ENCODE measurements at regions not wholly inside any gene's neighbourhood (a gene's known extent, or its start where the extent isn't known, plus 50 kb on each side); places are given as distances from the start of the nearest gene placed in this dataset.

DNA sequence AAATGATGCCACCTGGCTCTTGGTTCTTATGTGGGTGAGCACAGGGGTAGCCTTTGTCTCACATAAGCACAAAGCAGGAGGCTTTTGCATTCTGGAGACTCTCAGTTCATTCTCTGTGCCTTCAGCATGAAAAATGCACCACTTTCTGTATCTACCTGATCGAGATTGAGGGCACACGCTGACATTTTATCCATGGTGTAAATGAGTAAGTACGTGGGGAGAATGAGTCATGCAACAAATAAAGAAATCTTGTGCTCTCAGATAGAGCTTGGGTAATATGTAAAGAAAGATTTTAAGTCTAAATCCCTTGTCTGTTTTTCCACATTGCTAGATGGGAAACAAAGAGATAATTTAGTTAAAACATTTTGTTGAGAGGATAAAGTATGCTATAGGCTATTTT, 607.2 kb upstream of the WWC1 start:
- no peaks in the 10 kb centered on the region for H3K9me3 ChIP-seq (ENCODE audit: control insufficient read depth in 2 of 3, low read length in 3 of 3)
- POLR2A ChIA-PET: no interaction called here

DNA sequence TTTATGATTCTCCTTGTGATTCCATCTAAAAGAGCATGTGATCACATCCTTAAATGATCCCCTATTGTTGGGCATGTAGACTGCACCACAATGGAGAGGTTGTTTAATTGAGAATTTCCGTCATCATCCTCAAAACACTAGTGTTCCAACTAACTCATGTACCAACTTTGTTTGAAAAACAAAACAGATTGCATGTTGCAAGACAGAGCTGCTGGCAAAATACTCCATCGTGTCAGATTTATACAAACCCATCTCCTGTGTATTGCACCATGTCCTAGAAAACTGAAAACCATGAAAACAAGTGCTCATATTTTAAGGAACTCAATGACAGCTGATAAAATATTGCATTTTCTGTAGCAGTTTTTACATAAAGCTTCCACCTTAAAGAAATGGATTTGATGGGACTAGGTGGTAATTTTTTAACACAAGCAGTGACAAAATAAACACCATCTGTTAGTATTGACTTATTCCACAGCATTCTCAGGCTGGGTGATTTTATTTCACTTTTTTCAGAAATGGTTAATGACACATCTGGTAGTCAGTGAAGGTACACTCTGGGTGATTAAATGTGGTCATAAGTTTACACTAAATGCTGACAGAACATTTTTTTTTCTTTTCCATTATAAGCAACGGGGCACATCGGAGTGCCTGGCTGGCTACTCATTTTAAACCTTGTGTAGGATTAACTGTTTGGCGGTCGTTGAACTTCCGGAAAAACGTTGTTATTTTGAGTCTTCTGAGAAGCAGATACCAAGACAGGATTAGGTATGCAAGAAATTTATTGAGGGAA, 602.9 kb upstream of the WWC1 start:
- Mint-ChIP-seq H3K36me3 (no peaks in the 10 kb centered on the region), H3K4me3 (no peak overlapping the region), H3K27ac (no peak overlapping the region), H3K27me3 (peaks cover 0 to 4% (median 0%) of the 10 kb centered on the region in 5 donors), H3K9me3 (peaks cover 0 to 9% (median 2%) of the 10 kb centered on the region in 11 donors), H3K4me1 (no peaks in the 10 kb centered on the region)
- no peaks in the 10 kb centered on the region for H3K9me3 ChIP-seq (ENCODE audit: control insufficient read depth in 2 of 3, low read length in 3 of 3)
- no peaks in the 10 kb centered on the region for H3K4me1 ChIP-seq (ENCODE audit: control insufficient read depth in 2 of 2, insufficient read depth in 2 of 2, low read length in 2 of 2)
- no peaks in the 10 kb centered on the region for H3K27me3 ChIP-seq (ENCODE audit: control insufficient read depth in 2 of 2, insufficient read depth in 2 of 2, low read length in 2 of 2)
- no peak overlapping the region for H3K4me3 ChIP-seq (ENCODE audit: low read length)
- intact Hi-C loops (cut with micrococcal nuclease): no loop called here
- ChIA-PET CTCF (no interaction called here), POLR2A (no interaction called here)
- DNase-seq (no peak), ATAC-seq (no peak)
- no peaks in the 10 kb centered on the region for H3K36me3 ChIP-seq (ENCODE audit: control insufficient read depth in 2 of 3, insufficient read depth in 3 of 3, low read length in 3 of 3)
- H3K27ac ChIP-seq (ENCODE audit: low read depth, low read length): no peak overlapping the region

More for the DNA sequence above, 607.2 kb upstream of the WWC1 start:
- H3K27me3 ChIP-seq (ENCODE audit: control insufficient read depth in 2 of 2, insufficient read depth in 2 of 2, low read length in 2 of 2): no peaks in the 10 kb centered on the region
- H3K27ac Mint-ChIP-seq: no peak overlapping the region
- no peak for ATAC-seq
- DNase-seq: no peak
- no peak overlapping the region for H3K27ac ChIP-seq (ENCODE audit: low read depth, low read length)
- H3K4me1 Mint-ChIP-seq: no peaks in the 10 kb centered on the region
- no peaks in the 10 kb centered on the region for H3K36me3 Mint-ChIP-seq
- intact Hi-C loops (cut with micrococcal nuclease): no loop called here
- H3K4me3 ChIP-seq (ENCODE audit: low read length): no peak overlapping the region
- no peaks in the 10 kb centered on the region for H3K4me1 ChIP-seq (ENCODE audit: control insufficient read depth in 2 of 2, insufficient read depth in 2 of 2, low read length in 2 of 2)
- H3K9me3 Mint-ChIP-seq: peaks cover 0 to 19% (median 5%) of the 10 kb centered on the region in 11 donors
- no peaks in the 10 kb centered on the region for H3K36me3 ChIP-seq (ENCODE audit: control insufficient read depth in 2 of 3, insufficient read depth in 3 of 3, low read length in 3 of 3)
- H3K4me3 Mint-ChIP-seq: no peak overlapping the region
- CTCF ChIA-PET: no interaction called here
- peaks cover 0 to 4% (median 0%) of the 10 kb centered on the region in 5 donors for H3K27me3 Mint-ChIP-seq

DNA sequence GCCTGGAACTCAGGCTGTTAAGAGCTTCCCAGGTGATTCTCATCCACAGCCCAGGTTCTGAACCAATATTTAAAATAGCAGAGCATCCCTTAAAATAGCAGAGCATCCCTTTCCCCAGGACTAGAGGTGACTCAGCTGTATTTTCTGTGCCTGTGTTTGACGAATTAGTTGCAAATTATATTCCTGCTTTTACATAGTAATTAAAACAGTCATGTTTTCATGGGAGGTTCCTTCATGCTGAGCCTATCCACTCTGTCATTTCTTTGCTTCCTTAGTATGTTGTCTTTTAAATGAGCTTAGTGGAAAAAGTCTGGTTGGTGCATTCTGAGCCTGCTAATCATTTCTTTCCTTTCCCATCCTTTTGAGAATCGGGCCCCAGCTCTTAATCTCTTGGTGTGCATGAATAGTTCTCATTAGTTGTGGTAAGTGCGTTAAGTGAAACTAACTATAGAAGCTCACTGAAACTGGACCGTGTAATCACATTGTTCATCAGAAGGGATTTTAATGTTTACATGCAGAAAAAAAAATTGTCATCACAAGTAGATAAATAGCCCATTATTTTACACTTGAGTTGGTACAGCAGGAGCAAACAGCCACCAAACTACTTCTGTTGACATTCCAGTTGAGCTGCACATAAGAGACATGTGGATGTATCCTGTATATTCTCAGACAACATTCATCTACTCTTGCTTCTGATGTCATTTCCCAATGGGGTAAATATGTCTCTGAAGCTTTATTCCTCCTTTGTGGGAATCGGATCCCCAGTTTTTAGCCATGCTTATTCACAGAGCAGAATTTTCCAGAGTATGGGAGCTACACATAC, 596.9 kb upstream of the WWC1 start:
- no peak for ATAC-seq
- ChIA-PET CTCF (no interaction called here), POLR2A (no interaction called here)
- no peak for DNase-seq
- no peaks in the 10 kb centered on the region for H3K4me1 Mint-ChIP-seq
- Histone ChIP-seq H3K27ac (ENCODE audit: low read depth, low read length) (no peak overlapping the region), H3K4me1 (ENCODE audit: control insufficient read depth in 2 of 2, insufficient read depth in 2 of 2, low read length in 2 of 2) (no peaks in the 10 kb centered on the region), H3K36me3 (ENCODE audit: control insufficient read depth in 2 of 3, insufficient read depth in 3 of 3, low read length in 3 of 3) (no peaks in the 10 kb centered on the region), H3K4me3 (ENCODE audit: low read length) (no peak overlapping the region), H3K9me3 (ENCODE audit: control insufficient read depth in 2 of 3, low read length in 3 of 3) (no peaks in the 10 kb centered on the region), H3K27me3 (ENCODE audit: control insufficient read depth in 2 of 2, insufficient read depth in 2 of 2, low read length in 2 of 2) (no peaks in the 10 kb centered on the region)
- peaks cover 0 to 12% (median 5%) of the 10 kb centered on the region in 11 donors for H3K9me3 Mint-ChIP-seq
- intact Hi-C loops (cut with micrococcal nuclease): no loop called here
- no peak overlapping the region for H3K4me3 Mint-ChIP-seq
- H3K27me3 Mint-ChIP-seq: peaks cover 0 to 4% (median 0%) of the 10 kb centered on the region in 5 donors
- no peaks in the 10 kb centered on the region for H3K36me3 Mint-ChIP-seq
- no peak overlapping the region for H3K27ac Mint-ChIP-seq

DNA sequence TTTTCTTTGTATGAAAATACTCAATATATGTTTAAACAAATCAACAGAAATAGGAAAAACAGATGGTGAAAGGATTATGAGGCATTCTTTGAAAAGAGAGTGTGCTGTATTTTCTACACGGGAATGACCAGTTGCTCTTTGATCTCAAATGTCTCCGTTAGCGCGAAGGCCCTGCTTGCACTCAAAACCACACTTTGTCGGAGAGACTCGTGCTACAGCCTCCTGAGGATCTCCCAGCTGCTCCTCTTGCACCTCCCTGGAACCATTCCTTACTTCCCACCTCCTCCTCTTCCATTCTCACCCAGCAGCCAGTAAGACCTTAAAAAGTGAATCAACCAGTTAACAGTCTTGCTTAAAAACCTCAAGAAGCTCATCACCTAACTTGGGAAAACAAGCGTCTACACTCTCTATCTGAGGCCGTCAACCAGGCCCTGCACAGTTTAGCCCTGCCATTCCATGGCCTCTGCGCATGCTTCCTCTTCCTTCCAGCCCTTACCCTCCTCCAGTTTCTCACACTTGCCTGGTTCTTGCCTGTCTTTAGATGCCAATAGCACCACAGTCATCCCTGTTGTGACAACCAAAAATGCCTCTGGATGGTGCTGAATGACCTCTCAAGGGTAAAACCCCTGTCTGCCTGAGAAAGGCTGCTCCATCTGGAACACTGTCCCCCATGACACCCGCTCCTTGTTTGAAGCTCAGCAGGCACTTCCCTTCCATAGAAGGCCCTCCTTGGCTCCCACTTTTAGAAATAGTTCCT, 594.7 kb upstream of the WWC1 start:
- peaks cover 0 to under 1% (median 0%) of the 10 kb centered on the region in 5 donors for H3K27me3 Mint-ChIP-seq
- no peak overlapping the region for H3K27ac ChIP-seq (ENCODE audit: low read depth, low read length)
- no peak overlapping the region for H3K4me3 Mint-ChIP-seq
- DNase-seq (no peak), ATAC-seq (no peak)
- no peaks in the 10 kb centered on the region for H3K36me3 ChIP-seq (ENCODE audit: control insufficient read depth in 2 of 3, insufficient read depth in 3 of 3, low read length in 3 of 3)
- no peak overlapping the region for H3K4me3 ChIP-seq (ENCODE audit: low read length)
- no peaks in the 10 kb centered on the region for H3K4me1 ChIP-seq (ENCODE audit: control insufficient read depth in 2 of 2, insufficient read depth in 2 of 2, low read length in 2 of 2)
- CTCF ChIA-PET: no interaction called here
- no peaks in the 10 kb centered on the region for H3K27me3 ChIP-seq (ENCODE audit: control insufficient read depth in 2 of 2, insufficient read depth in 2 of 2, low read length in 2 of 2)
- peaks cover 0 to 10% (median 5%) of the 10 kb centered on the region in 11 donors for H3K9me3 Mint-ChIP-seq
- intact Hi-C loops (cut with micrococcal nuclease): no loop called here
- H3K36me3 Mint-ChIP-seq: no peaks in the 10 kb centered on the region
- H3K9me3 ChIP-seq (ENCODE audit: control insufficient read depth in 2 of 3, low read length in 3 of 3): no peaks in the 10 kb centered on the region
- POLR2A ChIA-PET: no interaction called here
- H3K27ac Mint-ChIP-seq: no peak overlapping the region
- H3K4me1 Mint-ChIP-seq: no peaks in the 10 kb centered on the region

DNA sequence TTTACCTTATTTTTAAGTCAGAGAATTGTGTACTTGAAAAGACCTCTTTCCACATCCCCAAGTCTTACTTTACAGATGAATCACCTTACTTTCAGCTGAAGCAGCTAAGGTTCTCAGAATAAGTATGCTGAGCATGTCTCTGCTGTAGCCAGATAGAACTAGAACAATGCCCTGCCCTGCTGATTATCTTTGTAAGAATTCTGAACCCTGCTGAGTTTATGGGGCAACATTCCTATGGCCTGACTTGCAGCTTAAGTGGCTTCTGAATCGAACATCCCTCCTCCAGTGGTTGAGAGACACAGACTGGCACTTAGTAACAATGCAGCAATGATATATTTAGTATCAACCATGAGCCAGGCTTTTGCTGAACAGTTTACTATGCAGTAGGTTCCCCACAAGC, 592.0 kb upstream of the WWC1 start:
- intact Hi-C loops (cut with micrococcal nuclease): no loop called here
- DNase-seq: no peak
- H3K27me3 ChIP-seq (ENCODE audit: control insufficient read depth in 2 of 2, insufficient read depth in 2 of 2, low read length in 2 of 2): no peaks in the 10 kb centered on the region
- no peak overlapping the region for H3K27ac ChIP-seq (ENCODE audit: low read depth, low read length)
- no peaks in the 10 kb centered on the region for H3K4me1 ChIP-seq (ENCODE audit: control insufficient read depth in 2 of 2, insufficient read depth in 2 of 2, low read length in 2 of 2)
- POLR2A ChIA-PET: no interaction called here
- no peak overlapping the region for H3K4me3 ChIP-seq (ENCODE audit: low read length)
- H3K9me3 ChIP-seq (ENCODE audit: control insufficient read depth in 2 of 3, low read length in 3 of 3): no peaks in the 10 kb centered on the region
- no peak for ATAC-seq
- H3K27me3 Mint-ChIP-seq: peaks cover 0 to 4% (median 0%) of the 10 kb centered on the region in 5 donors
- peaks cover 0 to 12% (median 5%) of the 10 kb centered on the region in 11 donors for H3K9me3 Mint-ChIP-seq
- no peaks in the 10 kb centered on the region for H3K4me1 Mint-ChIP-seq
- CTCF ChIA-PET: no interaction called here
- H3K27ac Mint-ChIP-seq: no peak overlapping the region
- no peaks in the 10 kb centered on the region for H3K36me3 Mint-ChIP-seq
- H3K4me3 Mint-ChIP-seq: no peak overlapping the region
- no peaks in the 10 kb centered on the region for H3K36me3 ChIP-seq (ENCODE audit: control insufficient read depth in 2 of 3, insufficient read depth in 3 of 3, low read length in 3 of 3)

DNA sequence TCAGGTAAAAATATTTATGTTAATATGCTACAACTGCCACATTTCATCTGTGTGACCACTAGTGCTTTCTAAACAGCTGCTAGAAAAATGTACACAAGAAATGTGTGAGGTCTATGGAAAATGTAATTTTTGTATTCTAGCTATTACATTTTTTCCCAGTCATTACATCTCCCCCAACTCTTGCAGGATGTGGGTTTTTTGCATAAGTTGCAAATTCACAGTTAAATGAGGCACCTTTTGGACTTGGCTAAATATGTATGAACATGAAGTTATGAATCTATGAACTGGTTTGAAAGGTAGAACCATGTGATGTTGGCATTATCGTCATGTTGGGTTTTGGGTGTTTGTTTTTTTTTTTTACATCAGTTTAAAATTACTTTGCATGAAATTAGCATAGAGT, 590.4 kb upstream of the WWC1 start:
- no peak for ATAC-seq
- no peaks in the 10 kb centered on the region for H3K36me3 ChIP-seq (ENCODE audit: control insufficient read depth in 2 of 3, insufficient read depth in 3 of 3, low read length in 3 of 3)
- intact Hi-C loops (cut with micrococcal nuclease): no loop called here
- CTCF ChIA-PET: no interaction called here
- H3K27me3 Mint-ChIP-seq: peaks cover 0 to 7% (median 0%) of the 10 kb centered on the region in 5 donors
- no peak overlapping the region for H3K27ac ChIP-seq (ENCODE audit: low read depth, low read length)
- no peak overlapping the region for H3K27ac Mint-ChIP-seq
- H3K36me3 Mint-ChIP-seq: no peaks in the 10 kb centered on the region
- no peak overlapping the region for H3K4me3 Mint-ChIP-seq
- no peak overlapping the region for H3K4me3 ChIP-seq (ENCODE audit: low read length)
- no peaks in the 10 kb centered on the region for H3K4me1 ChIP-seq (ENCODE audit: control insufficient read depth in 2 of 2, insufficient read depth in 2 of 2, low read length in 2 of 2)
- no peaks in the 10 kb centered on the region for H3K4me1 Mint-ChIP-seq
- H3K27me3 ChIP-seq (ENCODE audit: control insufficient read depth in 2 of 2, insufficient read depth in 2 of 2, low read length in 2 of 2): no peaks in the 10 kb centered on the region
- POLR2A ChIA-PET: no interaction called here
- peaks cover 0 to 12% (median 5%) of the 10 kb centered on the region in 11 donors for H3K9me3 Mint-ChIP-seq
- no peaks in the 10 kb centered on the region for H3K9me3 ChIP-seq (ENCODE audit: control insufficient read depth in 2 of 3, low read length in 3 of 3)
- DNase-seq: no peak

Measured in naive thymus-derived CD4-positive, alpha-beta T cell (primary cell).